ENCODE measurements at regions not wholly inside any gene's neighbourhood (a gene's known extent, or its start where the extent isn't known, plus 50 kb on each side); places are given as distances from the start of the nearest gene placed in this dataset.

DNA sequence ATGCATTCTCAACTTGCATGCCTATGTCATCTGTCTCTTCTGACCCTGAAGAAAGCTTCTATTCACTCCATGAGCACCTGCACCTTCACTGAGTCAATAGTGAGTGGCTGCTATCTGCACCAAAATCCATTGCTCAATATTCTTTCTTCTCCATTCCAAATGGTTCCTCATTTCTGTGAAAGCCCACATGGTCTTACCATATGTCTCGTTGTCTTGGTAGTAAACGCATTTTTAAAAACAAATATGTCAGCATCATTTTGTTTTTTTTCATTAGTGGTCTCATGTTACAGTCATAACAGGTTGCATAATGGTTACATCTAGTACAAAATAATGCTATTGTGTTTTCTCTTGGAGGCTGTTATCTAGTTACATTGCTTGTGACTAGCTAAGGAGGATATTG lies 106.9 kb upstream of the CPM start:
- TF ChIP-seq MYC (IDR thresholded peaks at IDR 0.05; ENCODE audit: low read depth, low read length) (peak; percentile 91), POLR2A (IDR thresholded peaks at IDR 0.05; ENCODE audit: extremely low read depth, insufficient read length) (no peak)
- TF ChIP-seq, protein P1, sequence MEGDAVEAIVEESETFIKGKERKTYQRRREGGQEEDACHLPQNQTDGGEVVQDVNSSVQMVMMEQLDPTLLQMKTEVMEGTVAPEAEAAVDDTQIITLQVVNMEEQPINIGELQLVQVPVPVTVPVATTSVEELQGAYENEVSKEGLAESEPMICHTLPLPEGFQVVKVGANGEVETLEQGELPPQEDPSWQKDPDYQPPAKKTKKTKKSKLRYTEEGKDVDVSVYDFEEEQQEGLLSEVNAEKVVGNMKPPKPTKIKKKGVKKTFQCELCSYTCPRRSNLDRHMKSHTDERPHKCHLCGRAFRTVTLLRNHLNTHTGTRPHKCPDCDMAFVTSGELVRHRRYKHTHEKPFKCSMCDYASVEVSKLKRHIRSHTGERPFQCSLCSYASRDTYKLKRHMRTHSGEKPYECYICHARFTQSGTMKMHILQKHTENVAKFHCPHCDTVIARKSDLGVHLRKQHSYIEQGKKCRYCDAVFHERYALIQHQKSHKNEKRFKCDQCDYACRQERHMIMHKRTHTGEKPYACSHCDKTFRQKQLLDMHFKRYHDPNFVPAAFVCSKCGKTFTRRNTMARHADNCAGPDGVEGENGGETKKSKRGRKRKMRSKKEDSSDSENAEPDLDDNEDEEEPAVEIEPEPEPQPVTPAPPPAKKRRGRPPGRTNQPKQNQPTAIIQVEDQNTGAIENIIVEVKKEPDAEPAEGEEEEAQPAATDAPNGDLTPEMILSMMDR (IDR thresholded peaks at IDR 0.05; ENCODE audit: low read depth, low read length): no peak
